OCI-LY1 (cell line): ENCODE measurements at regions not wholly inside any gene's neighbourhood (a gene's known extent, or its start where the extent isn't known, plus 50 kb on each side); places are given as distances from the start of the nearest gene placed in this dataset.

Source experiments
- CTCF ChIP-seq: fragments of 200-600 bp; sonication (generic), shearing (Covaris generic); IDR thresholded peaks from 2 replicates; pipeline ENCODE4 v1.5.1; 2017; ENCODE audit warnings: mild to moderate bottlenecking, antibody characterized with exemption, low read length, moderate library complexity, mixed read lengths
- EZH2 ChIP-seq: fragments of 200-600 bp; sonication (generic), shearing (Covaris generic); IDR thresholded peaks from 2 replicates; pipeline ENCODE4 v1.8.0; 2017; ENCODE audit warnings: borderline replicate concordance, mixed run types, mild to moderate bottlenecking, antibody characterized with exemption, low read length, moderate library complexity, mixed read lengths

- no peak for TF ChIP-seq CTCF
- no peak for TF ChIP-seq EZH2
These were observed 173.1 kb upstream of the SLIT2 start for GRCh38 chr4:20078644-20079043.
